K562 (cell line): ENCODE measurements at regions not wholly inside any gene's neighbourhood (a gene's known extent, or its start where the extent isn't known, plus 50 kb on each side); places are given as distances from the start of the nearest gene placed in this dataset.

ENCODE experiments used
- ATAC-seq: fragments of 200-7000 bp; cut with Tn5 transposase; 3 replicates; pipeline ENCODE4 v1.9.1; 2020; ENCODE audit warnings: moderate library complexity
- BruUV-seq: library from RNA; stranded (reverse); fragments of 400-500 nt; replicated peaks from 2 replicates; lab custom pipeline; 2021; lab: Mats Ljungman, UMichigan
- CTCF ChIA-PET: fragments of 300-600 bp; formaldehyde crosslinking; extraction: SDS; loops from one replicate; lab custom pipeline; 2021; ENCODE audit warnings: low intra/inter-chr PET ratio; lab: Yijun Ruan, JAX
- POLR2A ChIA-PET: fragments of 300-600, 350-650 bp; sonication (Branson Sonifier 250); formaldehyde crosslinking; extraction: SDS; loops from one replicate; lab custom pipeline; 2021; ENCODE audit warnings: antibody characterized with exemption, inconsistent platforms; lab: Yijun Ruan, JAX
- DNase-seq, 4 experiments: peaks; one replicate each; pipeline versions ENCODE4 v3.0.0 to v3.0.0-alpha.2; 2011 to 2018; ENCODE audit warnings: low spot score in 3 of 4, mixed read lengths in 3 of 4; ENCODE audit errors: extremely low read depth in 1 of 4
- FAIRE-seq: peaks from 2 replicates; lab custom pipeline; 2011; peaks lifted over from hg19 to GRCh38; lab: Jason Lieb, UNC
- H2AFZ ChIP-seq: 2 replicates; pipeline ENCODE4 v1.6.0; 2011; ENCODE audit warnings: low read depth, low read length, control low read depth, inconsistent platforms
- H3K27ac ChIP-seq: fragments of 200-600 bp; 3 replicates; pipeline ENCODE4 v1.8.0; 2011; ENCODE audit warnings: low read depth, mild to moderate bottlenecking, control low read depth, inconsistent platforms, low read length, moderate library complexity, mixed read lengths; ENCODE audit errors: extremely low read depth
- H3K27me3 ChIP-seq, 2 experiments: fragments of 300-600 bp in 1 of 2; 2 replicates in 1 of 2; 3 replicates in 1 of 2; pipeline versions ENCODE4 v1.6.0 to v1.8.0; 2011; ENCODE audit warnings: inconsistent platforms in 2 of 2, low read length in 2 of 2, mild to moderate bottlenecking in 1 of 2, mixed read lengths in 1 of 2, moderate library complexity in 1 of 2; ENCODE audit not compliant: control insufficient read depth in 2 of 2, insufficient read depth in 2 of 2
- H3K36me3 ChIP-seq: fragments of 300-600 bp; 3 replicates; pipeline ENCODE4 v1.8.0; 2011; ENCODE audit warnings: mild to moderate bottlenecking, low read length, inconsistent platforms; ENCODE audit not compliant: control insufficient read depth, insufficient read depth
- H3K4me1 ChIP-seq, 2 experiments: fragments of 200-600 bp in 1 of 2; replicated peaks in 1 of 2; 2 replicates in 1 of 2; 3 replicates in 1 of 2; pipeline versions ENCODE4 v1.5.1 to v1.8.0; 2011; ENCODE audit warnings: inconsistent platforms in 2 of 2, low read length in 2 of 2, mild to moderate bottlenecking in 1 of 2, mixed read lengths in 1 of 2, moderate library complexity in 1 of 2; ENCODE audit not compliant: control insufficient read depth in 2 of 2, insufficient read depth in 2 of 2
- H3K4me2 ChIP-seq: 2 replicates; pipeline ENCODE4 v1.6.1; 2011; ENCODE audit warnings: low read length, control low read depth, inconsistent platforms, mixed read lengths; ENCODE audit not compliant: insufficient read depth
- H3K4me3 ChIP-seq: fragments of 200-600 bp; sonication (generic), shearing (Covaris generic); 2 replicates; pipeline ENCODE4 v1.5.1; 2016; ENCODE audit warnings: control low read depth, inconsistent platforms
- H3K79me2 ChIP-seq: fragments of 200-600 bp; 3 replicates; pipeline ENCODE4 v1.8.0; 2011; ENCODE audit warnings: low read length, inconsistent platforms; ENCODE audit not compliant: control insufficient read depth, insufficient read depth
- H3K9ac ChIP-seq, 2 experiments: 2 replicates each; pipeline versions ENCODE4 v1.6.0 to v1.6.1; 2011; ENCODE audit warnings: low read depth in 2 of 2, low read length in 2 of 2, control low read depth in 1 of 2, inconsistent platforms in 1 of 2, mild to moderate bottlenecking in 1 of 2, mixed read lengths in 1 of 2; ENCODE audit not compliant: insufficient read depth in 1 of 2
- H3K9me1 ChIP-seq: one replicate; pipeline ENCODE4 v1.6.0; 2011; ENCODE audit warnings: inconsistent platforms, mild to moderate bottlenecking, low read length, moderate library complexity; ENCODE audit not compliant: control insufficient read depth, insufficient read depth
- H3K9me3 ChIP-seq: replicated peaks from 2 replicates; pipeline ENCODE4 v1.5.1; 2011; ENCODE audit warnings: low read depth, low read length, inconsistent platforms; ENCODE audit not compliant: control insufficient read depth, insufficient read depth
- H4K20me1 ChIP-seq: replicated peaks from 2 replicates; pipeline ENCODE4 v1.6.1; 2011; ENCODE audit warnings: low read length, inconsistent platforms, mixed read lengths; ENCODE audit not compliant: control insufficient read depth, insufficient read depth
- CEBPB ChIP-seq: fragments of 450-650 bp; IDR thresholded peaks from 2 replicates; pipeline ENCODE4 v1.6.1; 2016; ENCODE audit warnings: missing genetic modification characterization, missing compliant biosample characterization
- CTBP1 ChIP-seq: fragments of 450-650 bp; IDR thresholded peaks from 2 replicates; pipeline ENCODE4 v1.6.1; 2016; ENCODE audit warnings: borderline replicate concordance
- POLR2G ChIP-seq: fragments of 200-400 bp; formaldehyde crosslinking; IDR thresholded peaks from 2 replicates; pipeline ENCODE4 v1.6.1; 2017; ENCODE audit warnings: low read depth, mild to moderate bottlenecking, antibody characterized with exemption, low read length, moderate library complexity
- RFX1 ChIP-seq: fragments of 450-650 bp; IDR thresholded peaks from 2 replicates; pipeline ENCODE4 v1.6.1; 2016; ENCODE audit warnings: mild to moderate bottlenecking, moderate library complexity
- STAT5A ChIP-seq: IDR thresholded peaks from 2 replicates; pipeline ENCODE4 v1.6.1; 2012; ENCODE audit warnings: low read length, inconsistent platforms, borderline replicate concordance
- ZNF121 ChIP-seq: sonication (generic); formaldehyde crosslinking; conservative IDR thresholded peaks from 2 replicates; pipeline ENCODE4 v1.8.0; 2022; ENCODE audit warnings: missing genetic modification reagents
- WGBS: fragments of 100-300 bp; shearing (Covaris generic); methylation state at CpG from one replicate; pipeline ENCODE4 v1.1.6; 2016; ENCODE audit warnings: low coverage, mixed read lengths; ENCODE audit not compliant: insufficient coverage; ENCODE audit errors: missing lambda C conversion rate; 5-methylcytosine and 5-hydroxymethylcytosine counted together
- in situ Hi-C: fragments of 300-500 bp; cut with MboI; formaldehyde crosslinking; loops from 4 replicates; pipeline ENCODE4 v1.15.0; 2018; ENCODE audit warnings: inconsistent platforms, mixed read lengths
- intact Hi-C: fragments of 100-400 bp; cut with micrococcal nuclease; formaldehyde crosslinking; loops from 2 replicates; pipeline ENCODE4 v1.14.2; 2022

GRCh38 chr7:155211761-155212160, 85.9 kb upstream of the INSIG1 start:
- H3K4me2 ChIP-seq: no peak overlapping the region
- peaks cover 23 to 42% of the 10 kb centered on the region in 2 experiments for H3K4me1 ChIP-seq
- no peak for DNase-seq
- WGBS: 51% methylated on average over 4 of the region's 4 CpGs
- CTCF ChIA-PET: no interaction called here
- 0 out of 2 replicates have a peak, but pooled peaks cover 12% of the 10 kb centered on the region for H4K20me1 ChIP-seq
- no peak overlapping the region for H2AFZ ChIP-seq
- 0 out of 2 replicates have a peak, but pooled peaks cover 3% of the 10 kb centered on the region for H3K9me3 ChIP-seq
- peak; percentile 5; the same call in 1 of the 3 replicates for ATAC-seq
- no peaks in the 10 kb centered on the region for H3K36me3 ChIP-seq
- POLR2A ChIA-PET: interaction anchor here (0.7 to 1.9 kb wide), 5 partner anchors 9 to 270 kb away, joined by 3 to 7 read pairs (median 3); no protein-coding TSS in a partner anchor
- peaks cover 2% of the 10 kb centered on the region; the same call in 1 of the 3 replicates for H3K79me2 ChIP-seq
- H3K4me3 ChIP-seq: no peak overlapping the region
- H3K9ac ChIP-seq: no peak overlapping the region
- no TSS peak for BruUV-seq
- no peaks in the 10 kb centered on the region for H3K9me1 ChIP-seq
- FAIRE-seq: peak; percentile 57
- no peak overlapping the region for H3K27ac ChIP-seq
- TF ChIP-seq RFX1 (no peak), STAT5A (0 out of 2 replicates have a peak, but pooled peaks have one; percentile 14), ZNF121 (peak; percentile 45; the same call in 1 of the 2 replicates), CEBPB (no peak), POLR2G (0 out of 2 replicates have a peak, but pooled peaks have one; percentile 18), CTBP1 (0 out of 2 replicates have a peak, but pooled peaks have one; percentile 16)
- in situ Hi-C loops: no loop called here
- peaks cover 0 to 19% of the 10 kb centered on the region in 2 experiments; a peak in 3 of 5 replicates for H3K27me3 ChIP-seq
- intact Hi-C loops: no loop called here
